ENCODE measurements at regions not wholly inside any gene's neighbourhood (a gene's known extent, or its start where the extent isn't known, plus 50 kb on each side); places are given as distances from the start of the nearest gene placed in this dataset.

GRCh38 chr9:19595003-19595402, 186.2 kb downstream of the ACER2 start:
- TF ChIP-seq CTCF (IDR thresholded peaks at IDR 0.05) (no peak), EP300 (IDR thresholded peaks at IDR 0.05; ENCODE audit: low read depth) (no peak)
